Adipocyte (in vitro differentiated cells): ENCODE measurements at regions not wholly inside any gene's neighbourhood (a gene's known extent, or its start where the extent isn't known, plus 50 kb on each side); places are given as distances from the start of the nearest gene placed in this dataset.
"Not testable (repeated sequence)": the region's sequence is repeated elsewhere in the genome, so short reads cannot be mapped to it uniquely, and the experiment has no call there.

Experiments
- DNase-seq: peaks from one replicate; pipeline ENCODE4 v3.0.0-alpha.2; 2015; ENCODE audit warnings: low read depth
- H3K27me3 ChIP-seq: replicated peaks from 2 replicates; pipeline ENCODE4 v1.7.0; 2013; ENCODE audit warnings: mild to moderate bottlenecking, low read length, moderate library complexity; ENCODE audit not compliant: control insufficient read depth, insufficient read depth
- H3K36me3 ChIP-seq: 2 replicates; pipeline ENCODE4 v1.7.0; 2013; ENCODE audit warnings: low read length, mild to moderate bottlenecking, moderate library complexity; ENCODE audit not compliant: control insufficient read depth, insufficient read depth, severe bottlenecking
- H3K4me1 ChIP-seq: 2 replicates; pipeline ENCODE4 v1.7.0; 2013; ENCODE audit warnings: mild to moderate bottlenecking, low read length, moderate library complexity; ENCODE audit not compliant: control insufficient read depth, insufficient read depth
- H3K4me3 ChIP-seq: 2 replicates; pipeline ENCODE4 v1.7.0; 2013; ENCODE audit warnings: mild to moderate bottlenecking, low read length, moderate library complexity
- H3K9ac ChIP-seq: 2 replicates; pipeline ENCODE4 v1.7.0; 2013; ENCODE audit warnings: mild to moderate bottlenecking, low read length, moderate library complexity
- H3K9me3 ChIP-seq: 2 replicates; pipeline ENCODE4 v1.7.0; 2013; ENCODE audit warnings: mild to moderate bottlenecking, low read length, moderate library complexity; ENCODE audit not compliant: control insufficient read depth

- no peak for DNase-seq
- Histone ChIP-seq H3K9me3 (peaks cover 7% of the 10 kb centered on the region), H3K36me3 (no peaks in the 10 kb centered on the region), H3K4me3 (no peak overlapping the region), H3K9ac (no peak overlapping the region), H3K4me1 (no peaks in the 10 kb centered on the region), H3K27me3 (no peaks in the 10 kb centered on the region)
These were observed 184.5 kb downstream of the RMST start for GRCh38 chr12:97647142-97647541.

- Histone ChIP-seq H3K9ac (no peak overlapping the region), H3K4me1 (no peaks in the 10 kb centered on the region), H3K9me3 (peaks cover 6% of the 10 kb centered on the region), H3K27me3 (no peaks in the 10 kb centered on the region), H3K36me3 (no peaks in the 10 kb centered on the region), H3K4me3 (no peak overlapping the region)
- no peak for DNase-seq
These were observed 187.6 kb downstream of the RMST start for GRCh38 chr12:97650242-97650641.

- H3K36me3 ChIP-seq, DNase-seq, H3K4me3 ChIP-seq, H3K4me1 ChIP-seq, H3K9ac ChIP-seq, H3K9me3 ChIP-seq, H3K27me3 ChIP-seq: not testable (repeated sequence)
These were observed 193.9 kb downstream of the RMST start for GRCh38 chr12:97656548-97656947.

GRCh38 chr12:97659117-97659880 is 196.7 kb downstream of the RMST start:
- Histone ChIP-seq H3K4me3 (no peak overlapping the region), H3K36me3 (no peaks in the 10 kb centered on the region), H3K9ac (no peak overlapping the region), H3K9me3 (no peaks in the 10 kb centered on the region), H3K4me1 (no peaks in the 10 kb centered on the region), H3K27me3 (no peaks in the 10 kb centered on the region)
- DNase-seq = no peak

GRCh38 chr12:97666263-97666662 is 203.7 kb downstream of the RMST start:
- H3K9ac ChIP-seq = no peak overlapping the region
- no peaks in the 10 kb centered on the region for H3K9me3 ChIP-seq
- no peak overlapping the region for H3K4me3 ChIP-seq
- DNase-seq = no peak
- no peaks in the 10 kb centered on the region for H3K27me3 ChIP-seq
- H3K4me1 ChIP-seq = no peaks in the 10 kb centered on the region
- H3K36me3 ChIP-seq = no peaks in the 10 kb centered on the region

- no peaks in the 10 kb centered on the region for H3K4me1 ChIP-seq
- no peak for DNase-seq
- H3K4me3 ChIP-seq = no peak overlapping the region
- H3K36me3 ChIP-seq = no peaks in the 10 kb centered on the region
- H3K9ac ChIP-seq = no peak overlapping the region
- H3K27me3 ChIP-seq = no peaks in the 10 kb centered on the region
- peaks cover 7% of the 10 kb centered on the region for H3K9me3 ChIP-seq
These were observed 210.3 kb downstream of the RMST start for GRCh38 chr12:97672870-97673269.

- Histone ChIP-seq H3K36me3 (no peaks in the 10 kb centered on the region), H3K4me3 (no peak overlapping the region), H3K9me3 (no peaks in the 10 kb centered on the region), H3K4me1 (no peaks in the 10 kb centered on the region), H3K9ac (no peak overlapping the region), H3K27me3 (no peaks in the 10 kb centered on the region)
- DNase-seq = no peak
These were observed 218.1 kb downstream of the RMST start for GRCh38 chr12:97680751-97681150.

- no peaks in the 10 kb centered on the region for H3K36me3 ChIP-seq
- H3K4me1 ChIP-seq = no peaks in the 10 kb centered on the region
- no peaks in the 10 kb centered on the region for H3K27me3 ChIP-seq
- DNase-seq = no peak
- no peak overlapping the region for H3K4me3 ChIP-seq
- H3K9ac ChIP-seq = no peak overlapping the region
- H3K9me3 ChIP-seq = no peaks in the 10 kb centered on the region
These were observed 219.3 kb downstream of the RMST start for GRCh38 chr12:97681612-97682504.

- H3K9me3 ChIP-seq = no peaks in the 10 kb centered on the region
- no peak overlapping the region for H3K4me3 ChIP-seq
- H3K36me3 ChIP-seq = no peaks in the 10 kb centered on the region
- H3K4me1 ChIP-seq = no peaks in the 10 kb centered on the region
- DNase-seq = no peak
- no peak overlapping the region for H3K9ac ChIP-seq
- H3K27me3 ChIP-seq = no peaks in the 10 kb centered on the region
These were observed 222.8 kb downstream of the RMST start for GRCh38 chr12:97685360-97685759.

GRCh38 chr12:97701901-97702300 is 239.3 kb downstream of the RMST start:
- Histone ChIP-seq H3K4me1 (no peaks in the 10 kb centered on the region), H3K4me3 (no peak overlapping the region), H3K27me3 (no peaks in the 10 kb centered on the region), H3K9ac (no peak overlapping the region), H3K36me3 (no peaks in the 10 kb centered on the region), H3K9me3 (no peaks in the 10 kb centered on the region)
- DNase-seq = no peak

GRCh38 chr12:97711392-97711791 is 248.8 kb downstream of the RMST start:
- no peaks in the 10 kb centered on the region for H3K36me3 ChIP-seq
- no peak overlapping the region for H3K4me3 ChIP-seq
- no peak for DNase-seq
- no peaks in the 10 kb centered on the region for H3K27me3 ChIP-seq
- H3K9ac ChIP-seq = no peak overlapping the region
- no peaks in the 10 kb centered on the region for H3K9me3 ChIP-seq
- H3K4me1 ChIP-seq = peaks cover 19% of the 10 kb centered on the region
